ENCODE measurements at regions not wholly inside any gene's neighbourhood (a gene's known extent, or its start where the extent isn't known, plus 50 kb on each side); places are given as distances from the start of the nearest gene placed in this dataset.
"Not testable (repeated sequence)": the region's sequence is repeated elsewhere in the genome, so short reads cannot be mapped to it uniquely, and the experiment has no call there.

DNA sequence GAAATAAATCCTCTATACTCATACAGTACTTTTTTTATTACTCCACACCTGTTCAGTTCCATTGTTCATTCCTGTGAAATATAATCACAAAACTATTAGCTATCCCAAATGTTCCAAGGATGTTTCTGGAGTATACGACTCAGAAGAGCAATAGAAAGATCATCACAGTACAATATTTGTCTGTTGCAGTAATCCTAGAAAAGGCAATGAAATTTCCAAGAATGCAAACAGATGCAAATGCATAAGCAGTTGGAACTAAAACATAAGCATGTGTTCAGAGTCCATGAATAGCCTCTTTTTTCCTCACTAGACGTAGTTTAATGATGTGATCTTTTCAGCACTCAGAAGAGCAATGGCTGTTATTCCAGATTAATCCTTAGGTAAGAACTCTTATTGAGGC is 55.2 kb downstream of the RTL3 start:
- Histone ChIP-seq H3K4me3 (ENCODE audit: low read depth in 1 of 3, low read length in 3 of 3) (no peak overlapping the region), H3K4me1 (ENCODE audit: control insufficient read depth in 3 of 3, insufficient read depth in 2 of 3, low read depth in 1 of 3, low read length in 2 of 3) (no peaks in the 10 kb centered on the region), H3K27me3 (ENCODE audit: control insufficient read depth in 3 of 3, insufficient read depth in 3 of 3, low read length in 3 of 3) (no peaks in the 10 kb centered on the region), H3K36me3 (ENCODE audit: control insufficient read depth in 3 of 3, insufficient read depth in 2 of 3, low read depth in 1 of 3, low read length in 3 of 3) (no peaks in the 10 kb centered on the region), H3K27ac (ENCODE audit: low read depth in 1 of 3, low read length in 2 of 3) (no peak overlapping the region), H3K9me3 (ENCODE audit: control insufficient read depth in 2 of 2, insufficient read depth in 1 of 2, low read depth in 1 of 2, low read length in 1 of 2) (no peaks in the 10 kb centered on the region)
- no peak for DNase-seq
- no peak for FAIRE-seq
- WGBS, 3 donors: 46 to 71% (median 64%) methylated on average over 2 of the region's 2 CpGs

DNA sequence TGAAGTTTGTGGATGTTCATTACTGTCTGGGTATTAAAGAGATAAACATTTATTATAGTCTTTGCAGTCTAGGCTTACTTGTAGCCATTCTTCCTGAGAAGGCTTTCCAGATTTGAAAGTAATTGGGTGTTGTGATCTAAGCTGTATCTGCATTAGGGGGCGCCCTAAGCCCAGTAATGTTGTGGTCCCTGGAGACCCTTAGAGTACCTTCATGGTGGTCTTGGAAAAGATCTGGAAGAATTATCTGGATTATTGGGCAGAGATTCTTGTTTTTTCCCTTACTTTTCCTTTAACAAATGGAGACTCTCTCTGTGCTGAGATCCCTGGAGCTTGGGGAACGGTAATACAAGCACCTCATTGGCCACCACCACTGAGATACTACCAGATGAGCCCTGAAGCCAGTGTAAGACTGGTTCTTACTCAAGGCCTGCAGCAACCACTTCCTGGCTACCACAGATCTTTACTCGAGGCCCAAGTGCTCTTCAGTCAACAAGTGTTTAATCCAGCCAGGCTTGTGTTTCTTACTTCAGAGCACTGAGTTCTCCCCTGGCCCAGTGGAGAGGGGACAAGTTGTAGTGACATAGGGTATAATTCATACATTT is 63.1 kb downstream of the RTL3 start:
- no peak for FAIRE-seq
- H3K36me3 ChIP-seq (ENCODE audit: control insufficient read depth in 3 of 3, insufficient read depth in 2 of 3, low read depth in 1 of 3, low read length in 3 of 3): no peaks in the 10 kb centered on the region
- no peak overlapping the region for H3K27ac ChIP-seq (ENCODE audit: low read depth in 1 of 3, low read length in 2 of 3)
- peak in 1 of 2 donors; percentile 0 for DNase-seq
- no peaks in the 10 kb centered on the region for H3K27me3 ChIP-seq (ENCODE audit: control insufficient read depth in 3 of 3, insufficient read depth in 3 of 3, low read length in 3 of 3)
- no peaks in the 10 kb centered on the region for H3K4me1 ChIP-seq (ENCODE audit: control insufficient read depth in 3 of 3, insufficient read depth in 2 of 3, low read depth in 1 of 3, low read length in 2 of 3)
- peaks cover 0 to 2% of the 10 kb centered on the region in 2 donors for H3K9me3 ChIP-seq (ENCODE audit: control insufficient read depth in 2 of 2, insufficient read depth in 1 of 2, low read depth in 1 of 2, low read length in 1 of 2)
- WGBS, 3 donors: 31 to 56% (median 43%) methylated on average over 3 of the region's 3 CpGs
- no peak overlapping the region for H3K4me3 ChIP-seq (ENCODE audit: low read depth in 1 of 3, low read length in 3 of 3)

DNA sequence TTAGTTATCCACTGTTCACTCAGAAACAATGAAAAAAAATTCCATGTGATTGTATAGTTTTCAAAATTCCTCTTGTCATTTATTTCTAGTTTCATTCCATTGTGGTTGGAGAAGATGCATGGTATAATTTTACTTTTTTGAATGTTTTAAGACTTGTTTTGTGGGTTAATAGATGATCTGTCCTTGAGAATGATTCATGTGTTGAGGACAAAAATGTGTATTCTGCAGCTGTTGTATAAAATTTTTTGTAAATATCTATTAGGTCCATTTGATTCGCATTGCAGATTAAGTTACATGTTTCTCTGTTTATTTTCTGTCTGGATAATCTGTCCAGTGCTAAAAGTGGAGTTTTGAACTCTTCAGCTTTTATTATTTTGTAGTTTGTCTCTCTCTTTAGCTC is 65.4 kb downstream of the RTL3 start:
- H3K36me3 ChIP-seq (ENCODE audit: control insufficient read depth in 3 of 3, insufficient read depth in 2 of 3, low read depth in 1 of 3, low read length in 3 of 3): no peaks in the 10 kb centered on the region
- no peak for DNase-seq
- FAIRE-seq: no peak
- no peaks in the 10 kb centered on the region for H3K27me3 ChIP-seq (ENCODE audit: control insufficient read depth in 3 of 3, insufficient read depth in 3 of 3, low read length in 3 of 3)
- H3K9me3 ChIP-seq (ENCODE audit: control insufficient read depth in 2 of 2, insufficient read depth in 1 of 2, low read depth in 1 of 2, low read length in 1 of 2): peaks cover 0 to 2% of the 10 kb centered on the region in 2 donors
- no peaks in the 10 kb centered on the region for H3K4me1 ChIP-seq (ENCODE audit: control insufficient read depth in 3 of 3, insufficient read depth in 2 of 3, low read depth in 1 of 3, low read length in 2 of 3)
- WGBS, 3 donors: 57 to 90% (median 64%) methylated on average over 1 of the region's 1 CpG
- no peak overlapping the region for H3K27ac ChIP-seq (ENCODE audit: low read depth in 1 of 3, low read length in 2 of 3)
- H3K4me3 ChIP-seq (ENCODE audit: low read depth in 1 of 3, low read length in 3 of 3): no peak overlapping the region

DNA sequence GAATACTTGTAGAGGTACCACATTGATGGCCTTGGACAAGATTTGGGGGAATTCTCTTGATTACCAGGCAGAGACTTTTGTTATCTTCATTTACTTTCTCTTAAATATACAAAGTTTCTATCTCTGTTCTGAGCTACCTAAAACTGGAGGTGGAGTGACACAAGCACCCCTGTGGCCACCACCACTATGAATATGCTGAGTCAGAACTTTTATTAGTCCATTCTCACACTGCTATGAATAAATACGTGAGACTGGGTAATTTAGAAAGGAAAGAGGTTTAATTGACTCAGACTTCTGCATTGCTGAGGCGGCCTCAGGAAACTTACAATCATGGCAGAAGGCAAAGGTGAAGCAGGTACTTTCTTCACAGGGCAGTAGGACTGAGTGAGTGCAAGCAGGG is 67.1 kb downstream of the RTL3 start:
- Histone ChIP-seq H3K36me3 (ENCODE audit: control insufficient read depth in 3 of 3, insufficient read depth in 2 of 3, low read depth in 1 of 3, low read length in 3 of 3) (no peaks in the 10 kb centered on the region), H3K27ac (ENCODE audit: low read depth in 1 of 3, low read length in 2 of 3) (no peak overlapping the region), H3K4me3 (ENCODE audit: low read depth in 1 of 3, low read length in 3 of 3) (no peak overlapping the region), H3K27me3 (ENCODE audit: control insufficient read depth in 3 of 3, insufficient read depth in 3 of 3, low read length in 3 of 3) (no peaks in the 10 kb centered on the region), H3K9me3 (ENCODE audit: control insufficient read depth in 2 of 2, insufficient read depth in 1 of 2, low read depth in 1 of 2, low read length in 1 of 2) (peaks cover 0 to 2% of the 10 kb centered on the region in 2 donors), H3K4me1 (ENCODE audit: control insufficient read depth in 3 of 3, insufficient read depth in 2 of 3, low read depth in 1 of 3, low read length in 2 of 3) (no peaks in the 10 kb centered on the region)
- DNase-seq (no peak), FAIRE-seq (no peak)
- 73 to 85% (median 80%) methylated on average over 2 of the region's 2 CpGs for WGBS, 3 donors

DNA sequence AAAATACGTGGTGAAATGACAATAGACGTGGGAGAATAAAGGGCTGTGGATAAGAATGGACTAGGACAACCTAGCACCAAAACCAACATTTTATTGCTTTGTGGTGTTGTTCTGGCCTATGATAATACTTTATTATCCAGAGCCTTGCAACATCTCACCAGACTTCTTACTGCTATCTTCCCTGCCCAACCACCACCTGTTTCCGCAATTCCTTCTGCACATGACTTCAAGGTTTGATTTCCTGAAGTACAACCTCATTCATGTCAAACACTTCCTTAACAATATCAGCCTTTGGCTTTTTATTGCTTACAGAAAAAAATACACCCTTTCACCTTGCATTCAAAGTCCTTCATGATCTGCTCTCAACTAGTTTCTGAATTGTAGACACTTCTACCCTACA is 84.8 kb downstream of the RTL3 start:
- FAIRE-seq (no peak), DNase-seq (no peak)
- 45 to 63% (median 63%) methylated on average over 3 of the region's 3 CpGs for WGBS, 3 donors
- Histone ChIP-seq H3K36me3 (ENCODE audit: control insufficient read depth in 3 of 3, insufficient read depth in 2 of 3, low read depth in 1 of 3, low read length in 3 of 3) (no peaks in the 10 kb centered on the region), H3K27ac (ENCODE audit: low read depth in 1 of 3, low read length in 2 of 3) (no peak overlapping the region), H3K4me3 (ENCODE audit: low read depth in 1 of 3, low read length in 3 of 3) (no peak overlapping the region), H3K4me1 (ENCODE audit: control insufficient read depth in 3 of 3, insufficient read depth in 2 of 3, low read depth in 1 of 3, low read length in 2 of 3) (no peaks in the 10 kb centered on the region), H3K27me3 (ENCODE audit: control insufficient read depth in 3 of 3, insufficient read depth in 3 of 3, low read length in 3 of 3) (no peaks in the 10 kb centered on the region), H3K9me3 (ENCODE audit: control insufficient read depth in 2 of 2, insufficient read depth in 1 of 2, low read depth in 1 of 2, low read length in 1 of 2) (no peaks in the 10 kb centered on the region)

DNA sequence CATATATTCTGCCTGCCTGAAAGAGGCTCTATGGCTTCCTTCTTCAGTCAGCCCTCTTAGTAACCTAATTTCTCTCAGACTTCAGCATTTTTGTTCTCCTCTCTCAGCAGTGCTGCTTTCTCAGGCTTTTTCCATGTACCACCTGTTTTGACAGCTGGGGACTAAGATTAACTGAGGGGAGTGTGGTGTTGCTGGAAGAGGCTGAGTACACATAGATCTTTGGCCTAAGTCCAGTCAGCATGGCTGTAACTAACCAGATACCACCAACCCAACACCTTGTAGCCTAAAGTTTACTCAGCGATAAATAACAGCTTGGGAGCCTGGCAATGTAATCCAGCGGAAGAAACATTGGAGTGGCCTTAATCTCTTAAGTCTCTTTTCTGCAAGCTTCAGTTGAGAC is 85.5 kb downstream of the RTL3 start:
- Histone ChIP-seq H3K4me3 (ENCODE audit: low read depth in 1 of 3, low read length in 3 of 3) (no peak overlapping the region), H3K36me3 (ENCODE audit: control insufficient read depth in 3 of 3, insufficient read depth in 2 of 3, low read depth in 1 of 3, low read length in 3 of 3) (no peaks in the 10 kb centered on the region), H3K9me3 (ENCODE audit: control insufficient read depth in 2 of 2, insufficient read depth in 1 of 2, low read depth in 1 of 2, low read length in 1 of 2) (no peaks in the 10 kb centered on the region), H3K27me3 (ENCODE audit: control insufficient read depth in 3 of 3, insufficient read depth in 3 of 3, low read length in 3 of 3) (no peaks in the 10 kb centered on the region), H3K4me1 (ENCODE audit: control insufficient read depth in 3 of 3, insufficient read depth in 2 of 3, low read depth in 1 of 3, low read length in 2 of 3) (no peaks in the 10 kb centered on the region), H3K27ac (ENCODE audit: low read depth in 1 of 3, low read length in 2 of 3) (no peak overlapping the region)
- DNase-seq (no peak), FAIRE-seq (no peak)
- 57 to 86% (median 66%) methylated on average over 2 of the region's 2 CpGs for WGBS, 3 donors

DNA sequence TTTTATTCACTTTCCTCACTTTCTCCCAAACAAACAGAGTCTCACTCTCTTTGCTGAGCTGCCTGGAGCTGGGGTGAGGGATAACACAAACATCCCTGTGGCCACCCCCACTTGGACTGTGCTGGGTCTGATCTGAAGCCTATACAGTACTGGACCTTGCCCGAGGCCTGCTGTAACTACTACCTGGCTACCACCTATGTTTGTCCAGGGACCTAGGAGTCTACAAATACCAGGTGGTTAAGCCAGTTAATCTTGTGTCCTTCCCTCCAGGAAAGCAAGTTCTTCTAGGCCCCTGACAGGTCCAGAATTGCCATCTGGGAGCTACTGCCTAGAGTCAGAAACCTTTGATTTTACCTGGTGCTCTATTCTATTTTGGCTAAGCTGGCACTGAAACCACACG is 87.3 kb downstream of the RTL3 start:
- Histone ChIP-seq H3K4me3 (ENCODE audit: low read depth in 1 of 3, low read length in 3 of 3) (no peak overlapping the region), H3K4me1 (ENCODE audit: control insufficient read depth in 3 of 3, insufficient read depth in 2 of 3, low read depth in 1 of 3, low read length in 2 of 3) (no peaks in the 10 kb centered on the region), H3K36me3 (ENCODE audit: control insufficient read depth in 3 of 3, insufficient read depth in 2 of 3, low read depth in 1 of 3, low read length in 3 of 3) (no peaks in the 10 kb centered on the region), H3K9me3 (ENCODE audit: control insufficient read depth in 2 of 2, insufficient read depth in 1 of 2, low read depth in 1 of 2, low read length in 1 of 2) (no peaks in the 10 kb centered on the region), H3K27ac (ENCODE audit: low read depth in 1 of 3, low read length in 2 of 3) (no peak overlapping the region), H3K27me3 (ENCODE audit: control insufficient read depth in 3 of 3, insufficient read depth in 3 of 3, low read length in 3 of 3) (no peaks in the 10 kb centered on the region)
- DNase-seq (no peak), FAIRE-seq (no peak)
- 59 to 68% (median 60%) methylated on average over 2 of the region's 2 CpGs for WGBS, 3 donors

DNA sequence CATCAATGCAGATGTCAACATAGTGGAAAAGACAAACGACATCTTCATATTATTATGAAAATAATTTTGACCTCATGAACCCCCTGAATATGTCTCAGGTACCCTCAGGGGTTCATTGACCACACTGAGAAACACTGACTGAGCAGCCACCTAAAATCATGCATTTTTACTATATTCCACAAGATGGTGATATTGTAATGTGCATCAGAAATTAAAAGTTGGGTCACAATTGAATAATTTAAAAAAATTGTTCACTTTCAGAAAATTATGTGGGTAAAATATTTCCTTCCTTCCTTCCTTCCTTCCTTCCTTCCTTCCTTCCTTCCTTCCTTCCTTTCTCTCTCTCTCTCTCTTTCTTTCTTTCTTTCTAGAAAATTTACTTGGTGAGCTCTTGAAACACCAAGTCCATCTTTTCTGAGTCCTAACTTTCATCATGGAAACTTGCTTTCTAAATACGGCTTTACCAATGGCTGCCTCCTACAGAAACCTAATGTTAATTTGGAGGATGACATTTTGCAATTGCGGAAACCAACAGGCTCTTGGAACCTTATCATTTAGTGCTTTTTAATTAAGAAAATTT is 103.6 kb downstream of the RTL3 start:
- Histone ChIP-seq H3K4me3 (ENCODE audit: low read depth in 1 of 3, low read length in 3 of 3) (no peak overlapping the region), H3K9me3 (ENCODE audit: control insufficient read depth in 2 of 2, insufficient read depth in 1 of 2, low read depth in 1 of 2, low read length in 1 of 2) (no peaks in the 10 kb centered on the region), H3K36me3 (ENCODE audit: control insufficient read depth in 3 of 3, insufficient read depth in 2 of 3, low read depth in 1 of 3, low read length in 3 of 3) (no peaks in the 10 kb centered on the region), H3K4me1 (ENCODE audit: control insufficient read depth in 3 of 3, insufficient read depth in 2 of 3, low read depth in 1 of 3, low read length in 2 of 3) (no peaks in the 10 kb centered on the region), H3K27me3 (ENCODE audit: control insufficient read depth in 3 of 3, insufficient read depth in 3 of 3, low read length in 3 of 3) (no peaks in the 10 kb centered on the region), H3K27ac (ENCODE audit: low read depth in 1 of 3, low read length in 2 of 3) (no peak overlapping the region)
- 44 to 50% (median 50%) methylated on average over 3 of the region's 3 CpGs for WGBS, 3 donors
- DNase-seq: no peak
- no peak for FAIRE-seq

DNA sequence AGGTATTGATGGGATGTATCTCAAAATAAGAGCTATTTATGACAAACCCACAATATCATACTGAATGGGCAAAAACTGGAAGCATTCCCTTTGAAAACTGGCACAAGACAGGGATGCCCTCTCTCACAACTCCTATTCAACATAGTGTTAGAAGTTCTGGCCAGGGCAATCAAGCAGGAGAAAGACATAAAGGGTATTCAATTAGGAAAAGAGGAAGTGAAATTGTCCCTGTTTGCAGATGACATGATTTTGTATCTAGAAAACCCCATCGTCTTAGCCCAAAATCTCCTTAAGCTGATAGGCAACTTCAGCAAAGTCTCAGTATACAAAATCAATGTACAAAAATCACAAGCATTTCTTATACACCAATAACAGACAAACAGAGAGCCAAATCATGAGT is 106.5 kb downstream of the RTL3 start:
- H3K4me1 ChIP-seq (ENCODE audit: control insufficient read depth in 3 of 3, insufficient read depth in 2 of 3, low read depth in 1 of 3, low read length in 2 of 3); FAIRE-seq; H3K9me3 ChIP-seq (ENCODE audit: control insufficient read depth in 2 of 2, insufficient read depth in 1 of 2, low read depth in 1 of 2, low read length in 1 of 2); H3K4me3 ChIP-seq (ENCODE audit: low read depth in 1 of 3, low read length in 3 of 3); H3K36me3 ChIP-seq (ENCODE audit: control insufficient read depth in 3 of 3, insufficient read depth in 2 of 3, low read depth in 1 of 3, low read length in 3 of 3); H3K27ac ChIP-seq (ENCODE audit: low read depth in 1 of 3, low read length in 2 of 3); DNase-seq; H3K27me3 ChIP-seq (ENCODE audit: control insufficient read depth in 3 of 3, insufficient read depth in 3 of 3, low read length in 3 of 3): not testable (repeated sequence)
- 64 to 100% (median 66%) methylated on average over 1 of the region's 1 CpG for WGBS, 3 donors
